ENCODE measurements at regions not wholly inside any gene's neighbourhood (a gene's known extent, or its start where the extent isn't known, plus 50 kb on each side); places are given as distances from the start of the nearest gene placed in this dataset.

DNA sequence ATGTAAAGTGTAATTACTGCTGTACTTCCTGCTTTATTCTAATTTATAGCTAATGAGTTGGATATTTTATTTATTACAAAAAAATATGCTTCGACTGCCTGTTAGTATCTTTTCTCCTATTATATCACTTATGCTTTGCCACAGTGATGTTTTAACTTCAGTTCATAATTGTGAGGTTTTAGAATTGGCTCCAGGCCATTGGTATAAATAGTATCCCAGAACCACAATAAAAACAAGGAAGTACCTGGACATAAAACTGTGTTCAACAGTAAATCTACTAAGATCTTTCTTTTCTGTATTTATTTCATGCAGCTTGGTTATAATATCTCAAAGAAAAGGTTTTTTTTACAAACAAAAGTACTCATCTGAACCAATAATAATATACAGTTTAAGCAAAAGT is 354.3 kb upstream of the CDH9 start:
- Histone ChIP-seq H4K20me1 (ENCODE audit: control insufficient read depth, insufficient read depth, low read depth, low read length) (no peaks in the 10 kb centered on the region), H3K4me3 (ENCODE audit: low read length) (no peak overlapping the region), H3K4me2 (ENCODE audit: low read length) (no peak overlapping the region), H3K36me3 (ENCODE audit: control insufficient read depth, low read length) (no peaks in the 10 kb centered on the region), H3K9me2 (replicated peaks; ENCODE audit: control insufficient read depth, low read length) (no peaks in the 10 kb centered on the region), H3K27me3 (ENCODE audit: control insufficient read depth, low read length) (no peaks in the 10 kb centered on the region), H3F3A (ENCODE audit: control insufficient read depth, insufficient read depth) (no peaks in the 10 kb centered on the region), H3K79me2 (ENCODE audit: control insufficient read depth, low read length) (no peaks in the 10 kb centered on the region), H3K27ac (ENCODE audit: low read depth, low read length) (no peak overlapping the region), H3K4me1 (ENCODE audit: control insufficient read depth, low read length) (no peaks in the 10 kb centered on the region), H3K9me3 (ENCODE audit: control insufficient read depth, insufficient read depth, low read length) (no peaks in the 10 kb centered on the region)
- TF ChIP-seq EZH2phosphoT487 (IDR thresholded peaks at IDR 0.05; ENCODE audit: borderline replicate concordance, low read length) = no peak
- no peak for TF ChIP-seq CTCF (IDR thresholded peaks at IDR 0.05; ENCODE audit: low read depth, low read length, poor library complexity, severe bottlenecking)

DNA sequence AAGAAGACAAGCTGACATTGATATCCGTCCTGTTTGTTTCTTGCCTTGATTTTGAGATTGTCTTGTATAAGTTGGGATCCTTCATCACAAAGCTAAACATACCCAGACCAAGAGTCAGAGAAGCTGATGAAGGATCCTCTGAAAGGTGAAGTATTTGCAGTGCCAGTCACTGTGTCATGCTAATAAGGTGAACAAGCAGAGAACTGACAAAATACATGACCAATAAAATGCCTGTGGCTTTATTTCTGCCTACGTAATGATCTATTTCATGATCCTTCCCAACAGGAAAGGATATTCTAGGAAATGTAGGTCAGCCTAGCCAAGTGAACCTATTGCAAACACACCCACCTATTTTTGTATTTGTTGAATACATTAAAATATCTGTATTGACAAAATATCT is 351.3 kb upstream of the CDH9 start:
- Histone ChIP-seq H3F3A (ENCODE audit: control insufficient read depth, insufficient read depth) (no peaks in the 10 kb centered on the region), H3K36me3 (ENCODE audit: control insufficient read depth, low read length) (no peaks in the 10 kb centered on the region), H3K27ac (ENCODE audit: low read depth, low read length) (no peak overlapping the region), H3K9me2 (replicated peaks; ENCODE audit: control insufficient read depth, low read length) (no peaks in the 10 kb centered on the region), H3K79me2 (ENCODE audit: control insufficient read depth, low read length) (no peaks in the 10 kb centered on the region), H4K20me1 (ENCODE audit: control insufficient read depth, insufficient read depth, low read depth, low read length) (no peaks in the 10 kb centered on the region), H3K4me3 (ENCODE audit: low read length) (no peak overlapping the region), H3K4me1 (ENCODE audit: control insufficient read depth, low read length) (no peaks in the 10 kb centered on the region), H3K9me3 (ENCODE audit: control insufficient read depth, insufficient read depth, low read length) (no peaks in the 10 kb centered on the region; the same call in 1 of the 2 replicates), H3K27me3 (ENCODE audit: control insufficient read depth, low read length) (no peaks in the 10 kb centered on the region), H3K4me2 (ENCODE audit: low read length) (no peak overlapping the region)
- no peak for TF ChIP-seq EZH2phosphoT487 (IDR thresholded peaks at IDR 0.05; ENCODE audit: borderline replicate concordance, low read length)

DNA sequence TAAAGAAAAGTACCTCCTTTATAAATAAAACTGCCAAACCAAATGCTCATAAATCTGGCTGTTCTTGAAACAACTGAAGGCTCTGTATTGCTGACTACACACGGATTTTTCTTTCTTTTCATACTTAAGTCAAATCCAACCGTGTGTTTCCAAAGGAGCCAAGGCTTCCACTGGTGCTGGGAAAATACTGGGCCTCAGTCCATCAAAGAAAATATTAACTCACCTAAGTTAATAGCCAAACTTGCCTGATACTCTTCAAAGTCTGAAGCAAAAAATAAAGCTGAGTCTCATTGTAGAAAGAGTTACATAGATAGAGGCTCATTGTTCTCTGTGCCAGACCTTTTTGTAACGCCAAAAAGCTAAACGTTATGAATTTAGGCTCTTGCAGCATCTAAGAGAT is 350.4 kb upstream of the CDH9 start:
- no peak overlapping the region for H3K4me3 ChIP-seq (ENCODE audit: low read length)
- no peaks in the 10 kb centered on the region for H3K4me1 ChIP-seq (ENCODE audit: control insufficient read depth, low read length)
- H3K27me3 ChIP-seq (ENCODE audit: control insufficient read depth, low read length) = no peaks in the 10 kb centered on the region
- no peaks in the 10 kb centered on the region for H3F3A ChIP-seq (ENCODE audit: control insufficient read depth, insufficient read depth)
- no peaks in the 10 kb centered on the region for H3K9me2 ChIP-seq (replicated peaks; ENCODE audit: control insufficient read depth, low read length)
- H3K27ac ChIP-seq (ENCODE audit: low read depth, low read length) = no peak overlapping the region
- H3K36me3 ChIP-seq (ENCODE audit: control insufficient read depth, low read length) = no peaks in the 10 kb centered on the region
- no peaks in the 10 kb centered on the region for H4K20me1 ChIP-seq (ENCODE audit: control insufficient read depth, insufficient read depth, low read depth, low read length)
- H3K9me3 ChIP-seq (ENCODE audit: control insufficient read depth, insufficient read depth, low read length) = no peaks in the 10 kb centered on the region; the same call in 1 of the 2 replicates
- no peak overlapping the region for H3K4me2 ChIP-seq (ENCODE audit: low read length)
- H3K79me2 ChIP-seq (ENCODE audit: control insufficient read depth, low read length) = no peaks in the 10 kb centered on the region
- TF ChIP-seq EZH2phosphoT487 (IDR thresholded peaks at IDR 0.05; ENCODE audit: borderline replicate concordance, low read length) = no peak
- TF ChIP-seq CTCF (IDR thresholded peaks at IDR 0.05; ENCODE audit: low read depth, low read length, poor library complexity, severe bottlenecking) = no peak

- no peak for TF ChIP-seq CTCF (IDR thresholded peaks at IDR 0.05; ENCODE audit: low read depth, low read length, poor library complexity, severe bottlenecking)
- TF ChIP-seq EZH2phosphoT487 (IDR thresholded peaks at IDR 0.05; ENCODE audit: borderline replicate concordance, low read length) = no peak
These were observed 349.2 kb upstream of the CDH9 start for GRCh38 chr5:27387535-27388073.

More at GRCh38 chr5:27387535-27388073, 349.2 kb upstream of the CDH9 start:
- H3K9me2 ChIP-seq (replicated peaks; ENCODE audit: control insufficient read depth, low read length) = no peaks in the 10 kb centered on the region
- H3K4me2 ChIP-seq (ENCODE audit: low read length) = no peak overlapping the region
- H3K9me3 ChIP-seq (ENCODE audit: control insufficient read depth, insufficient read depth, low read length) = no peaks in the 10 kb centered on the region; the same call in 1 of the 2 replicates
- no peak overlapping the region for H3K27ac ChIP-seq (ENCODE audit: low read depth, low read length)
- no peaks in the 10 kb centered on the region for H3F3A ChIP-seq (ENCODE audit: control insufficient read depth, insufficient read depth)
- no peaks in the 10 kb centered on the region for H3K79me2 ChIP-seq (ENCODE audit: control insufficient read depth, low read length)
- H3K4me1 ChIP-seq (ENCODE audit: control insufficient read depth, low read length) = no peaks in the 10 kb centered on the region
- no peak overlapping the region for H3K4me3 ChIP-seq (ENCODE audit: low read length)
- H3K36me3 ChIP-seq (ENCODE audit: control insufficient read depth, low read length) = no peaks in the 10 kb centered on the region
- no peaks in the 10 kb centered on the region for H4K20me1 ChIP-seq (ENCODE audit: control insufficient read depth, insufficient read depth, low read depth, low read length)
- no peaks in the 10 kb centered on the region for H3K27me3 ChIP-seq (ENCODE audit: control insufficient read depth, low read length)
